Peyer's patch (tissue), 4 donors: ENCODE measurements at regions not wholly inside any gene's neighbourhood (a gene's known extent, or its start where the extent isn't known, plus 50 kb on each side); places are given as distances from the start of the nearest gene placed in this dataset.

ENCODE experiments used
- CTCF ChIP-seq, 6 experiments: fragments of 450-650 bp in 4 of 6; fragments of 200-600 bp in 2 of 6; sonication (generic) in 1 of 6; IDR thresholded peaks; one replicate each; pipeline ENCODE4 v1.5.1; 2017 to 2019; ENCODE audit warnings: antibody characterized with exemption in 6 of 6, mild to moderate bottlenecking in 3 of 6, moderate library complexity in 1 of 6
- POLR2A ChIP-seq, 2 donors: fragments of 450-650 bp; IDR thresholded peaks; one replicate each; pipeline ENCODE4 v1.5.1; 2017; ENCODE audit warnings: antibody characterized with exemption in 2 of 2, mild to moderate bottlenecking in 2 of 2, moderate library complexity in 2 of 2

GRCh38 chr4:13888112-13888511 is 260.6 kb upstream of the BOD1L1 start:
- TF ChIP-seq CTCF (IDR thresholded peaks at IDR 0.05) (no peak), POLR2A (IDR thresholded peaks at IDR 0.05) (no peak)
